A549 (cell line): ENCODE measurements at regions not wholly inside any gene's neighbourhood (a gene's known extent, or its start where the extent isn't known, plus 50 kb on each side); places are given as distances from the start of the nearest gene placed in this dataset.

Experiments used
- JUN ChIP-seq, 2 experiments: fragments of >200 bp; sonication (Bioruptor Twin); formaldehyde crosslinking; IDR thresholded peaks; 2 replicates in 1 of 2; 3 replicates in 1 of 2; pipeline ENCODE4 v1.6.1; 2016 to 2017
- MAFK ChIP-seq: fragments of 450-650 bp; IDR thresholded peaks from 2 replicates; pipeline ENCODE4 v1.6.1; 2014; ENCODE audit not compliant: partially characterized antibody
- POLR2A ChIP-seq: IDR thresholded peaks from 2 replicates; pipeline ENCODE4 v1.6.1; 2012; ENCODE audit warnings: mild to moderate bottlenecking, low read length
- RNF2 ChIP-seq: fragments of 200-600 bp; sonication (generic); IDR thresholded peaks from 2 replicates; pipeline ENCODE4 v1.6.1; 2016; ENCODE audit warnings: low read depth, mild to moderate bottlenecking, antibody characterized with exemption, moderate library complexity, borderline replicate concordance
- ZNF302 ChIP-seq: fragments of 250-450 bp; sonication (Bioruptor Pico); IDR thresholded peaks from 2 replicates; pipeline ENCODE4 v1.9.0; 2021; ENCODE audit warnings: inconsistent platforms, mild to moderate bottlenecking, moderate library complexity

- TF ChIP-seq RNF2 (no peak), MAFK (no peak), JUN (IDR thresholded peaks at IDR 0.05) (no peak), ZNF302 (CRISPR knock-in tag) (no peak), POLR2A (no peak)
Observed at GRCh38 chr11:46203746-46204145, 73.7 kb upstream of the CREB3L1 start.
